Dedifferentiated amniotic fluid mesenchymal stem cell (primary cell): ENCODE measurements at regions not wholly inside any gene's neighbourhood (a gene's known extent, or its start where the extent isn't known, plus 50 kb on each side); places are given as distances from the start of the nearest gene placed in this dataset.
"Not testable (repeated sequence)": the region's sequence is repeated elsewhere in the genome, so short reads cannot be mapped to it uniquely, and the experiment has no call there.

Source experiments
- DNase-seq: peaks from one replicate; pipeline ENCODE4 v3.0.0-alpha.2; 2016; ENCODE audit errors: extremely low spot score

- no peak for DNase-seq
Measured at GRCh38 chr1:30151826-30152225, 571.6 kb downstream of the MATN1 start.

GRCh38 chr1:30151119-30151518 is 572.3 kb downstream of the MATN1 start:
- DNase-seq: no peak

- DNase-seq: no peak
Measured at GRCh38 chr1:30149226-30149625, 574.2 kb downstream of the MATN1 start.

- no peak for DNase-seq
Measured at GRCh38 chr1:30148676-30149075, 574.7 kb downstream of the MATN1 start.

- no peak for DNase-seq
Measured at GRCh38 chr1:30147188-30147587, 576.2 kb downstream of the MATN1 start.

- DNase-seq: no peak
Measured at GRCh38 chr1:30146448-30146847, 576.9 kb downstream of the MATN1 start.

- DNase-seq: no peak
Measured at GRCh38 chr1:30145723-30146303, 577.6 kb downstream of the MATN1 start.

GRCh38 chr1:30144831-30145230 is 578.6 kb downstream of the MATN1 start:
- no peak for DNase-seq

GRCh38 chr1:30143517-30143916 is 579.9 kb downstream of the MATN1 start:
- DNase-seq: no peak

- no peak for DNase-seq
Measured at GRCh38 chr1:30140566-30140965, 582.8 kb downstream of the MATN1 start.

- DNase-seq: no peak
Measured at GRCh38 chr1:30138891-30139290, 584.5 kb downstream of the MATN1 start.

GRCh38 chr1:30137001-30137400 is 586.4 kb downstream of the MATN1 start:
- DNase-seq: no peak

GRCh38 chr1:30135698-30136097 is 587.7 kb downstream of the MATN1 start:
- no peak for DNase-seq

- DNase-seq: no peak
Measured at GRCh38 chr1:30134466-30135217, 588.7 kb downstream of the MATN1 start.

- no peak for DNase-seq
Measured at GRCh38 chr1:30133414-30134055, 589.9 kb downstream of the MATN1 start.

GRCh38 chr1:30132602-30133286 is 590.6 kb downstream of the MATN1 start:
- DNase-seq: no peak

GRCh38 chr1:30130566-30130965 is 592.8 kb downstream of the MATN1 start:
- DNase-seq: not testable (repeated sequence)

GRCh38 chr1:30130099-30130498 is 593.3 kb downstream of the MATN1 start:
- no peak for DNase-seq

GRCh38 chr1:30129421-30130055 is 593.8 kb downstream of the MATN1 start:
- DNase-seq: no peak

GRCh38 chr1:30129001-30129408 is 594.4 kb downstream of the MATN1 start:
- no peak for DNase-seq

GRCh38 chr1:30126848-30127247 is 596.5 kb downstream of the MATN1 start:
- no peak for DNase-seq

GRCh38 chr1:30125821-30126170 is 597.6 kb downstream of the MATN1 start:
- DNase-seq: no peak
